22Rv1 (cell line): ENCODE measurements at regions not wholly inside any gene's neighbourhood (a gene's known extent, or its start where the extent isn't known, plus 50 kb on each side); places are given as distances from the start of the nearest gene placed in this dataset.

Experiments used
- CTCF ChIP-seq: fragments of 450-650 bp; IDR thresholded peaks from 2 replicates; pipeline ENCODE4 v1.5.1; 2017; ENCODE audit warnings: mild to moderate bottlenecking
- ZFX ChIP-seq: fragments of 450-650 bp; IDR thresholded peaks from 2 replicates; pipeline ENCODE4 v1.6.1; 2017; ENCODE audit warnings: antibody characterized with exemption, borderline replicate concordance

- TF ChIP-seq CTCF (no peak), ZFX (no peak)
These were observed 132.3 kb upstream of the PTPRG start for GRCh38 chr3:61429106-61429505.
